CD14-positive monocyte (primary cell): ENCODE measurements at regions not wholly inside any gene's neighbourhood (a gene's known extent, or its start where the extent isn't known, plus 50 kb on each side); places are given as distances from the start of the nearest gene placed in this dataset.

Experiments used
- DNase-seq, 3 donors: peaks; one replicate each; pipeline ENCODE4 v3.0.0-alpha.2; 2011 to 2022
- H2AFZ ChIP-seq: 2 replicates; pipeline ENCODE4 v1.6.0; 2012; ENCODE audit warnings: mild to moderate bottlenecking, low read depth, low read length, inconsistent platforms; ENCODE audit not compliant: insufficient read depth, poor library complexity, severe bottlenecking
- H3K27ac ChIP-seq, 2 donors: 1 replicate in 1 of 2; 2 replicates in 1 of 2; pipeline ENCODE4 v1.5.1; 2012 to 2013; ENCODE audit warnings: low read length in 2 of 2, control low read depth in 1 of 2, inconsistent platforms in 1 of 2, low read depth in 1 of 2, mild to moderate bottlenecking in 1 of 2
- H3K27me3 ChIP-seq, 2 donors: one replicate each; pipeline versions ENCODE4 v1.6.0 to v1.6.1; 2011 to 2013; ENCODE audit warnings: low read length in 2 of 2; ENCODE audit not compliant: control insufficient read depth in 2 of 2, insufficient read depth in 2 of 2
- H3K36me3 ChIP-seq, 2 donors: replicated peaks in 1 of 2; 1 replicate in 1 of 2; 2 replicates in 1 of 2; pipeline versions ENCODE4 v1.5.1 to v1.6.1; 2012 to 2013; ENCODE audit warnings: low read length in 2 of 2, control low read depth in 1 of 2, inconsistent platforms in 1 of 2, mild to moderate bottlenecking in 1 of 2; ENCODE audit not compliant: insufficient read depth in 2 of 2, control insufficient read depth in 1 of 2
- H3K4me1 ChIP-seq, 2 donors: 1 replicate in 1 of 2; 2 replicates in 1 of 2; pipeline versions ENCODE4 v1.5.1 to v1.6.1; 2012 to 2013; ENCODE audit warnings: low read length in 2 of 2, control low read depth in 1 of 2, inconsistent platforms in 1 of 2, mild to moderate bottlenecking in 1 of 2, moderate library complexity in 1 of 2; ENCODE audit not compliant: insufficient read depth in 2 of 2, control insufficient read depth in 1 of 2
- H3K4me2 ChIP-seq: replicated peaks from 2 replicates; pipeline ENCODE3; 2012; ENCODE audit warnings: low read length, moderate library complexity, mild to moderate bottlenecking; ENCODE audit not compliant: poor library complexity, severe bottlenecking; ENCODE audit errors: extremely low read depth
- H3K4me3 ChIP-seq, 3 experiments: fragments of 200-600 bp in 1 of 3; sonication (generic) in 1 of 3; replicated peaks in 1 of 3; 1 replicate in 2 of 3; 2 replicates in 1 of 3; pipeline ENCODE4 v1.5.1; 2011 to 2013; ENCODE audit warnings: low read length in 3 of 3, mild to moderate bottlenecking in 3 of 3, control low read depth in 2 of 3, low read depth in 2 of 3, inconsistent platforms in 1 of 3, moderate library complexity in 1 of 3
- H3K79me2 ChIP-seq: 2 replicates; pipeline ENCODE4 v1.6.0; 2012; ENCODE audit warnings: mild to moderate bottlenecking, control low read depth, inconsistent platforms, low read length, moderate library complexity; ENCODE audit not compliant: insufficient read depth
- H3K9ac ChIP-seq: 2 replicates; pipeline ENCODE4 v1.6.0; 2017; ENCODE audit warnings: low read length, mild to moderate bottlenecking; ENCODE audit not compliant: insufficient read depth, poor library complexity, severe bottlenecking
- H3K9me3 ChIP-seq, 2 donors: replicated peaks in 1 of 2; 1 replicate in 1 of 2; 2 replicates in 1 of 2; pipeline versions ENCODE4 v1.5.1 to v1.6.1; 2012 to 2013; ENCODE audit warnings: low read length in 2 of 2, control low read depth in 1 of 2; ENCODE audit not compliant: control insufficient read depth in 1 of 2, insufficient read depth in 1 of 2
- H4K20me1 ChIP-seq: 2 replicates; pipeline ENCODE4 v1.6.0; 2012; ENCODE audit warnings: mild to moderate bottlenecking, low read length, control low read depth, moderate library complexity; ENCODE audit not compliant: insufficient read depth
- H3K27ac Mint-ChIP-seq, 7 donors: one replicate each; pipeline ENCODE4 v1.8.0; 2020; ENCODE audit warnings: mild to moderate bottlenecking in 7 of 7, mixed read lengths in 7 of 7, moderate library complexity in 6 of 7, inconsistent platforms in 2 of 7
- H3K27me3 Mint-ChIP-seq, 3 donors: one replicate each; pipeline ENCODE4 v1.8.0; 2021 to 2022; ENCODE audit warnings: low read depth in 3 of 3, mild to moderate bottlenecking in 3 of 3, mixed read lengths in 3 of 3, moderate library complexity in 3 of 3, inconsistent platforms in 1 of 3
- H3K36me3 Mint-ChIP-seq, 2 donors: one replicate each; pipeline ENCODE4 v1.8.0; 2020; ENCODE audit warnings: mixed read lengths in 2 of 2, inconsistent platforms in 1 of 2, mild to moderate bottlenecking in 1 of 2
- H3K4me1 Mint-ChIP-seq: one replicate; pipeline ENCODE4 v1.8.0; 2020; ENCODE audit warnings: mild to moderate bottlenecking, mixed read lengths
- H3K4me3 Mint-ChIP-seq, 2 donors: one replicate each; pipeline ENCODE4 v1.8.0; 2020; ENCODE audit warnings: mild to moderate bottlenecking in 2 of 2, mixed read lengths in 2 of 2, moderate library complexity in 1 of 2
- H3K9me3 Mint-ChIP-seq, 7 donors: one replicate each; pipeline ENCODE4 v1.8.0; 2020 to 2022; ENCODE audit warnings: mixed read lengths in 7 of 7, mild to moderate bottlenecking in 6 of 7, moderate library complexity in 6 of 7, inconsistent platforms in 2 of 7
- WGBS: methylation state at CpG from one replicate; pipeline ENCODE4 v1.1.5; 2013; ENCODE audit warnings: missing lambda C conversion rate; ENCODE audit not compliant: insufficient coverage; 5-methylcytosine and 5-hydroxymethylcytosine counted together
- intact Hi-C, 2 donors: fragments of 100-400 bp; cut with micrococcal nuclease; formaldehyde crosslinking; loops; one replicate each; pipeline versions ENCODE4 v1.15.0 to v1.15.1; 2023
- TF ChIP-seq, protein P1 (sequence below): fragments of 200-600 bp; IDR thresholded peaks from one replicate; pipeline ENCODE4 v1.8.0; 2022; ENCODE audit warnings: antibody characterized with exemption, mild to moderate bottlenecking

DNA sequence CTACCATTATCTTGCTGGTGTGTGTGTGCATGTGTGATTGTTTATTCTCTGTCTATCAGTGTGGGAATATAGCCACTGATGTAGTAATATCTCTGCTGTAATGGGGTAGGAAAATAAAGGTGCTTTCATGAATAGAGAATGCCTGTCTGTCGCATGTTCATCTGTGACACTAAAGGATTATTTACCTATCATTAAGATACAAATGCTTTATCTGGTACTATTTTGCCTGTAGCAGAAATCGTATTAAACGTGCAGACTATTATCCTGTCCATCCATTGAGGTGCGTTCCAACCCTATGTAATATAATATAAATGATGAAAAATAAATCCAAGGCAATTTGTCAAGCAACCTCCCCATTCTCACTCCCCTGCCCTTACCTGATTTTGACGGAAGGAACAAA lies 1215.1 kb downstream of the BCL11B start:
- Mint-ChIP-seq H3K4me1 (no peaks in the 10 kb centered on the region), H3K27me3 (peaks cover 0 to 8% (median 2%) of the 10 kb centered on the region in 3 donors), H3K9me3 (peaks cover 0 to 6% (median 2%) of the 10 kb centered on the region in 7 donors), H3K4me3 (no peak overlapping the region), H3K36me3 (no peaks in the 10 kb centered on the region), H3K27ac (no peak overlapping the region)
- Histone ChIP-seq H3K4me2 (no peak overlapping the region), H3K4me3 (no peak overlapping the region), H2AFZ (no peak overlapping the region), H3K4me1 (no peaks in the 10 kb centered on the region), H3K27me3 (no peaks in the 10 kb centered on the region), H3K9ac (no peak overlapping the region), H3K36me3 (no peaks in the 10 kb centered on the region), H4K20me1 (no peaks in the 10 kb centered on the region), H3K79me2 (no peaks in the 10 kb centered on the region), H3K9me3 (no peaks in the 10 kb centered on the region), H3K27ac (no peak overlapping the region)
- no CpG with 5 or more reads among the region's 5 CpGs for WGBS
- intact Hi-C loops = no loop called here
- TF ChIP-seq, protein P1, sequence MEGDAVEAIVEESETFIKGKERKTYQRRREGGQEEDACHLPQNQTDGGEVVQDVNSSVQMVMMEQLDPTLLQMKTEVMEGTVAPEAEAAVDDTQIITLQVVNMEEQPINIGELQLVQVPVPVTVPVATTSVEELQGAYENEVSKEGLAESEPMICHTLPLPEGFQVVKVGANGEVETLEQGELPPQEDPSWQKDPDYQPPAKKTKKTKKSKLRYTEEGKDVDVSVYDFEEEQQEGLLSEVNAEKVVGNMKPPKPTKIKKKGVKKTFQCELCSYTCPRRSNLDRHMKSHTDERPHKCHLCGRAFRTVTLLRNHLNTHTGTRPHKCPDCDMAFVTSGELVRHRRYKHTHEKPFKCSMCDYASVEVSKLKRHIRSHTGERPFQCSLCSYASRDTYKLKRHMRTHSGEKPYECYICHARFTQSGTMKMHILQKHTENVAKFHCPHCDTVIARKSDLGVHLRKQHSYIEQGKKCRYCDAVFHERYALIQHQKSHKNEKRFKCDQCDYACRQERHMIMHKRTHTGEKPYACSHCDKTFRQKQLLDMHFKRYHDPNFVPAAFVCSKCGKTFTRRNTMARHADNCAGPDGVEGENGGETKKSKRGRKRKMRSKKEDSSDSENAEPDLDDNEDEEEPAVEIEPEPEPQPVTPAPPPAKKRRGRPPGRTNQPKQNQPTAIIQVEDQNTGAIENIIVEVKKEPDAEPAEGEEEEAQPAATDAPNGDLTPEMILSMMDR = no peak
- no peak for DNase-seq

DNA sequence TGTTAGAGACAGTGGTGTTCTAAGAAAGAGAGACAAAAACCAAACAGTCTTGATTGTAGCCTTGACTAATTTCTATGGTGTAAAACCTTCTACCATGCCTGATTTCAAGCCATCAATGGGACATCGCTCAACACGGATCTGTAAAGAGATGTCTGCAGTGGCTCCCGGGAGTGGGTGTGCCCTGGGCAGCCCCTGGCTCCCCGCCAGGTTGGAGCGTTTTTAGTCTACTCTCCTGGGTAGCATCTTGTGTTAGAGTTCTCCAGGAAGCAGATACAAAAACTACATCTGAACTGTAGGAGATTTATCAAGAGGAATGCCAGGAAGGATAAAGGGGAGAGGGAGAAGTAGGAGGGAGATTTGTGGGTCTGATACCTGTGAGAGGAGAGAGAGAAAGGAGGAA lies 1212.9 kb downstream of the BCL11B start:
- 93% methylated on average over 2 of the region's 5 CpGs for WGBS
- H3K9me3 Mint-ChIP-seq = peaks cover 0 to 14% (median 5%) of the 10 kb centered on the region in 7 donors
- Histone ChIP-seq H3K27me3 (no peaks in the 10 kb centered on the region), H3K4me3 (no peak overlapping the region), H3K27ac (no peak overlapping the region), H4K20me1 (no peaks in the 10 kb centered on the region), H3K9me3 (peaks cover 0 to 4% of the 10 kb centered on the region in 2 donors), H3K79me2 (no peaks in the 10 kb centered on the region), H3K36me3 (no peaks in the 10 kb centered on the region), H2AFZ (no peak overlapping the region), H3K4me1 (no peaks in the 10 kb centered on the region), H3K4me2 (no peak overlapping the region), H3K9ac (no peak overlapping the region)
- peaks cover 0 to 7% (median 2%) of the 10 kb centered on the region in 3 donors for H3K27me3 Mint-ChIP-seq
- H3K4me1 Mint-ChIP-seq = no peaks in the 10 kb centered on the region
- H3K27ac Mint-ChIP-seq = no peak overlapping the region
- no peak for DNase-seq
- H3K4me3 Mint-ChIP-seq = no peak overlapping the region
- TF ChIP-seq, protein P1 = no peak
- no peaks in the 10 kb centered on the region for H3K36me3 Mint-ChIP-seq
- intact Hi-C loops = no loop called here
